ENCODE measurements at regions not wholly inside any gene's neighbourhood (a gene's known extent, or its start where the extent isn't known, plus 50 kb on each side); places are given as distances from the start of the nearest gene placed in this dataset.
"Not testable (repeated sequence)": the region's sequence is repeated elsewhere in the genome, so short reads cannot be mapped to it uniquely, and the experiment has no call there.

GRCh38 chr2:111385226-111385957 is 264.7 kb downstream of the BCL2L11 start:
- not testable (repeated sequence) for DNase-seq (ENCODE audit: low read depth in 4 of 4, low spot score in 2 of 4)

GRCh38 chr2:111390605-111391004 is 269.9 kb downstream of the BCL2L11 start:
- not testable (repeated sequence) for DNase-seq (ENCODE audit: low read depth in 4 of 4, low spot score in 2 of 4)

DNA sequence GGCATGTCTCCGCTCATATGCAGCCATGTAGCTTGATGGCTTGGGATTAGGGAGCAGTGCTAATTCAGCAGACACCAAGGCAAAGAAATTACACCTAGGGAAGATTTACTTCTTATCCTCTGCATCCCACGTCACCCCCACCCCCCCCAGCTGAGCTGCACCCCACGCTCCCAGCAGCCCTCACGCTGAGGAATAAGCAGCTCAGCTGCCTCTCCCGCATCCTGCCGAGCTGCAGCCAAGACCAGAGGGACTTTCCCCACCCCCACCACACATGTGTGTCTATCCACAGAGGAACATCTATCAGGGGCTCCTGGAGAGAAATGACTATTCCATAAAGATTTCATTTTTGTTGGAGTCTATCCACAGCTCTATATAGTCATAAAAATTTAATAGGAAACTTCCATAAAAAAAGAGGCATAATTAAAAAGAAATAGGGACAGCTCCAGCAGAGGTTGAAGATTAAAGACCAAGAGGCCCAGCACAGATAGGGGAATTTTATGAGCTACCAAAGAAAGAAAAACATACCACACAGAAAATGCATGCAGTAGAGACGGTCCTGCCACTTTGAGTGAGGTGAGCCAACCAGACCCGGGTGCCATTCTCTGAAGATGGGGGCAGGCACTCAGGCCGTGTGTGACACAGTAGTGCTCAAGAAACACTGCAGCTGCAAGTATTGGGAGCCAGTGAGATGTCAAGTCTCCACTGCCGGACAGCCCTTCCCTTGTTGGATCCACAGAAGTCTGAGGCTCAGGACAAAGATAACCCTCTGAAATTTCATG is 274.8 kb downstream of the BCL2L11 start:
- DNase-seq (ENCODE audit: low read depth in 4 of 4, low spot score in 2 of 4) = peak in 2 of 4 donors; percentile 24 to 29

DNA sequence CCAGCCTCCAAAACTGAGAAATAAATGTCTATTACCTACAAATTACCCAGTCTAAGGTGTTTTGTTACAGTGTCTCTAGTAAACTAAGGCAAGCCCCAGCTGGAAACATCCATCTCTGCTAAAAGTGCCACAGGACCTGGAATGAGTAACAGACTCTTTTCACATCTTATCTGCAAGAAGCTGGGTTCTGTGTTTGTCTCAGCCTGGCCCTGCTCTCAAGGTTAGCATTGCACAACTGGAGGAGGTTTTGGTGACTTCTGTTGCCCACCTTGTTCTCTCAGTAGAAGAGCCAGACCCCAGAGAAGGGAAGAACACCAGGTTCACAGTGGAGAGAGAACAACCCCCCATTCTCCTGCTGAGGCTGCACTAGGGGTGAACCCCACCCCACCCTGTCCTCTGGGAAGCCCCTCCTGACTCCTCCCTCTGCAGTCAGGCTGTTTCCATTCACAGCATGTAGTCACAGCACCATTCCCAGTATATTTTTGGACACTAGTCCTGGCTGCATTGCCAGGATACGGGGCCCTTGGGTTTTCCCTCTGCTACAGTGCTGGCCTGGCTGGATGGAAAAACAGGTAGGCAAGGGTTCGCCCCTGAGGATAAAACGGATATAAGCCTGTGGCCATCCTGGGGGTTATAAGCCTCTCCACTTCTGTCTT is 280.0 kb downstream of the BCL2L11 start:
- DNase-seq (ENCODE audit: low read depth in 4 of 4, low spot score in 2 of 4) = not testable (repeated sequence)

- DNase-seq (ENCODE audit: low read depth in 4 of 4, low spot score in 2 of 4) = not testable (repeated sequence)
Observed at GRCh38 chr2:111401270-111402140, 280.8 kb downstream of the BCL2L11 start.

DNA sequence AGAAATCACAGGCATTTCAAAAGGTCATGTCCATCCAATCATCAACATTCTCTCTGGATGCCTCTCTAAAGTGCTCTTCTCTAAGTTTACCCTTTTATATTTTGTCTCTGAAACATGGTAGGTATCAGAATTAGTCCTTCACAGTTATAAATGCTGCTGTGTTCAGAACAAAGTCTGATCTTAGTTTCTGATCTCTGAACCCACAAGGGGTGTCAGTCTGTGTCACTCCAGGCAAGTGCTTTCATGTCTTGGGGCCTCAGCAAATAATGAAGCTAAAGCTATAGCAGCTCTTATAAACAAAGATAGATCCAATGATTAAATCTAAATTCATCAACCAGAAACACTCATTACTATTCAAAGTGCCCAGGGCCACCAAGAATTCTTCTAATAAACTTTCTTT is 281.7 kb downstream of the BCL2L11 start:
- DNase-seq (ENCODE audit: low read depth in 4 of 4, low spot score in 2 of 4) = not testable (repeated sequence)

DNA sequence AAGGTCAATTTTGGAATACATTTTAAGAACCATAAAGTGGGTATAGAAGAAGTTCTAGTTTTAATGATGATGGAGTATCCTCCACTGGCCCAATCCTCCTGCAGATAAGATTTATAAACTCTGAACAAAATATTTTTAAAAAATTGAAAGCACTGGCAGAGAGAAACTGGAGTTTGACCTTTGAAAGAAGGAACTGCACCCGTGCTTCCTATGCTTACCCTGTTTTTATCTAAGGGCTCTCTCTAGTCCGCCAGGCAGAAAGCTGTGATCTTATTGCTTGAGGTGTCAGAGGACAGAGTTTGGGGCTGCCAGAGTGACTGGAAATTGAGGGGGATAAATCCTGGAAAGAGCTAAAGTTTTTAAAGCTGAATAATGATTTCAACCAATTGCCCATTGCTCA is 282.6 kb downstream of the BCL2L11 start:
- DNase-seq (ENCODE audit: low read depth in 4 of 4, low spot score in 2 of 4) = not testable (repeated sequence)

- not testable (repeated sequence) for DNase-seq (ENCODE audit: low read depth in 4 of 4, low spot score in 2 of 4)
Observed at GRCh38 chr2:111406616-111407015, 285.9 kb downstream of the BCL2L11 start.

DNA sequence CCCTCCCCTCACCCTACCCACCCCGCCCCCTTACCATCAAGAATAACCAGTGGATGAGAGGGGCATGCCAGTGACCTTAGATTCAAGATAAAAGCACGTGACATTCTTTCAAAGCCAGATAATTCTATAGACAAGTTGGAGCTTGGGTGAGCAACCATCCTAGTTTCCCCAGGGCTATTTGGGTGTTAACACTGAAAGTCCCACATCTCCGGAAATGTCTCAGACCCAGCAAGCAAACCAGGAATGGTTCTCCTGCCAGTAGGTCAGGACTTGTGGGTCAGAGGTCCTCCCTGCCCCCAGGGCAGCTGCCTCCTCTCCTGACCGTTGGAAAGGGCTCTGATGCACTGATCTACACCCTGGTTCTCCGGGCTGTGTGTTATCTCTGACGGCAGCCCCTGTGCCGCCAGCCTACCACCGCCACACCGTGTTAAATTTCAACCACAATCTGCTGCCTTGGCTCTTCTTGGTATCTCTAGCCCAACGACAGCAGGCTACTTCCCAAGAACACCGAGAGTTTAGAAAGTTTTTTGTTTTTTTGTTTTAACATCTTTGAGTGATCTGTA is 287.0 kb downstream of the BCL2L11 start:
- DNase-seq (ENCODE audit: low read depth in 4 of 4, low spot score in 2 of 4) = not testable (repeated sequence)

- not testable (repeated sequence) for DNase-seq (ENCODE audit: low read depth in 4 of 4, low spot score in 2 of 4)
Observed at GRCh38 chr2:111410868-111411406, 290.2 kb downstream of the BCL2L11 start.

DNA sequence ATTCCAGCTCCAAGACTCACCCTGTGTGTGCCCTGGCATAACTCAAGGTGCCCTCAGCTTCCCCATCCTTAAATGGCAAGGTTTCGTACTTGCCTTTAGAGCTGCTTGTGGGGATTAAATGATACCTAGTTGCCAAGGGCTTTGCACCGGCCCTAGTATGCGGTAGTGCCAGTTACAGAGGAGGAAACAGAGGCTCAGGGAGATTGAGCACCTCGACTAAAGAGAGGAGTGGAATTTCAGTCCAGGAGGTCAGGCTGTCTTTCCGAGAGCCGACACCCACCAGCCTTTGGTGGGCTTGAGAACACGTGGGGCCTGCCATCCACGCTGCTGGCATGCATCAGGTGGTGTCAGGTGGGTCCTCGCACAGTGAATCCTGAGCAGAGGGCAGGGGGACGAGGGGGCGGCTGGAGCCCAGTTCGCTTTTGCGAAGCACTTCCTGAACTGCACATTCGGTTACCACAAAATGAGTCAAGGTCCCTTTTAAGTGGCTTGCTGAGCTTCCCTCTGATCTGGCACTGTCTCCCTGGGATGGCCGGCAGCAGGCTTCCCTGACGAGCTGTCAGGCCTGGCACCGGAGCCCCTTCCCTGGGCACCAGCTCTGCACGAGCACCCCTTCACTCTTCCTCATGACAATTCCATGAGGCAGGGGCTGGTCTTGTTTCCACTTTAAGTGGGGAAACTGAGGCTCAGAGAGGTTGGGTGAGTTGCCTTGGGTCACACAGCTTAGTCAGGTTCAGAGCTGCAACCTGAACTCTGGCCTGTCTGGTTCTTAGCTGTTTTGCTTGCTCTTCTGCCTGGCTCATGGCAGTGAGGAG is 291.4 kb downstream of the BCL2L11 start:
- not testable (repeated sequence) for DNase-seq (ENCODE audit: low read depth in 4 of 4, low spot score in 2 of 4)

- DNase-seq (ENCODE audit: low read depth in 4 of 4, low spot score in 2 of 4) = not testable (repeated sequence)
Observed at GRCh38 chr2:111412841-111413650, 292.3 kb downstream of the BCL2L11 start.

- DNase-seq (ENCODE audit: low read depth in 4 of 4, low spot score in 2 of 4) = not testable (repeated sequence)
Observed at GRCh38 chr2:111413950-111414349, 293.2 kb downstream of the BCL2L11 start.

GRCh38 chr2:111415765-111416743 is 295.3 kb downstream of the BCL2L11 start:
- DNase-seq (ENCODE audit: low read depth in 4 of 4, low spot score in 2 of 4) = peak in 2 of 4 donors; percentile 24 to 37

DNA sequence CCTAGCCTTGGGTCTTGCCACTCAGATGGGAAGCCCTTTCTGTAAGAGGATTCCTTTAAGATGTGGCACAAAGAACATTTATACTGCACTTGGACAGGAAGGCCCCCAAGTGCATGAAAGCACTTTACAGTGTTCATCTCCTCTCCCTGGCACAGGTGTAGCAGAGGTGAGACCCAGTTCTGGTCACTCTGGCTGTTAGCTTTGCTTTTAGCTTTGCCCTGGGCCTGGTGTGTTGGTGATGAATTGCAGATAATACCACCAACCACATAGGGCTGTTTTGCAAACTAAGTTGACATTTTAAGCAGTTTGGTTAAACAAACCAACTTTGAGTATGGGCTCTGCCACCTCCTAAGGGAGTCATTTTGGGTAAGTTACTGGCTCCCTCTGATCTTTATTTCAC is 296.3 kb downstream of the BCL2L11 start:
- not testable (repeated sequence) for DNase-seq (ENCODE audit: low read depth in 4 of 4, low spot score in 2 of 4)

- not testable (repeated sequence) for DNase-seq (ENCODE audit: low read depth in 4 of 4, low spot score in 2 of 4)
Observed at GRCh38 chr2:111418091-111418875, 297.6 kb downstream of the BCL2L11 start.
